ENCODE measurements at regions not wholly inside any gene's neighbourhood (a gene's known extent, or its start where the extent isn't known, plus 50 kb on each side); places are given as distances from the start of the nearest gene placed in this dataset.

DNA sequence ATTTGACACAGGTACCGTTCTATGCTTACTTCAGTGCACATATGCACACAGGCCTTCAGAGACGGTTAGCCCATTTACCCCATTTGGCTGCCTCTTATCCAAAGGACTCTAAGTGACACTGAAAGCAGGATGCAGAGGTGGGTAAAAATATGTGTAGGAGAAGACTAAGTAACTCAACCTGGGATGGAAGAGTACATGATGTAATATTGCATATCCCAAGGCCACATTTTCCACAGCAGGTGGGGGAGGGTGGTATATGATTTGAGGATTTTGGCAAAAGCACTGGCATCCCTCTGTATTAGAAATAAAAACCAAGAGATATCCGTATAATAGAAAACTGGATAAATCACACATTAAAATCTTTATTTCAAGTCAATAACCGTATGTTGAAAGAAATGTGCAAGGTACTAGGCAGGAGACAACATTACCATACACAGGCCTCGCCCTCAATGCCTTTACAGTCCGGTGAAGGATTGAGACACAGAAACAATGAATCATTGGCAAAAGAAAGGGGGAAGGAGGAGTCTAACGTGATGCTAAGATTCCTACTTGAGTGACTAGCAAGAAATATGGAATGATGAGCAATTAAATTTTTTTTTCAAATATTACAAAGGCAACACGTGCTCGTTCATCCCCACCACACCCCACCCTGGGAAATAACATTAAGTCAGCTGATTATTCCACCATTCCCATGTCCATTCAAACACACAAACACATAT is 161.0 kb upstream of the RASGEF1B start:
- no peak for TF ChIP-seq CTCF (IDR thresholded peaks at IDR 0.05; ENCODE audit: borderline replicate concordance, insufficient read depth, low read depth, low read length)
- H3K4me3 ChIP-seq (ENCODE audit: low read depth, low read length): no peak overlapping the region

DNA sequence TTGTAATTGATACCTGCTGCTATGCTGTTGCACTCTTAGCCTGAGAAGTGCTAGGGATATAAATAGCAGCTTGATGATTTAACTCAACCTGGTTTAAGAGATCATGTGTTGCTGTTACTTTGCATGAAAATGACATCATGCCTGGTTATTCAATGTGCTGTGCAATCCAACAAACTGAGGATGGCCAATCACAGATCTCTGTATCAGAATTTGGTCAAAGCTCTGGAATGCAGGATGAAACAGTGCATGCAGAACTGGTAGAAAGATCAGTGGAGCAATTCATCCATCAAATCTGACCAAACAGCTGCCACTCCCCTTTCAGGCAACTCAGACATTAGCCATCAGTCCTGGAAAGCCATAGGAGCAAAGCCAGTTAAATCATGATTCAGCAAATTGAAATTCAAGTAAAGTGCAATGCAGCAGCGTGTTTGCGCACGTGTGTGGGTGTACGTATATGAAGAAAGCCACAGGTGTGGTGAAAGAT is 160.3 kb upstream of the RASGEF1B start:
- no peak for TF ChIP-seq CTCF (IDR thresholded peaks at IDR 0.05; ENCODE audit: borderline replicate concordance, insufficient read depth, low read depth, low read length)

GRCh38 chr4:81629366-81629765 is 157.7 kb upstream of the RASGEF1B start:
- H3K4me3 ChIP-seq (ENCODE audit: low read depth, low read length): no peak overlapping the region
- no peak for TF ChIP-seq CTCF (IDR thresholded peaks at IDR 0.05; ENCODE audit: borderline replicate concordance, insufficient read depth, low read depth, low read length)

More for the DNA sequence above, 160.3 kb upstream of the RASGEF1B start:
- no peak overlapping the region for H3K4me3 ChIP-seq (ENCODE audit: low read depth, low read length)

GRCh38 chr4:81628489-81628888 is 156.8 kb upstream of the RASGEF1B start:
- H3K4me3 ChIP-seq (ENCODE audit: low read depth, low read length): no peak overlapping the region
- no peak for TF ChIP-seq CTCF (IDR thresholded peaks at IDR 0.05; ENCODE audit: borderline replicate concordance, insufficient read depth, low read depth, low read length)

DNA sequence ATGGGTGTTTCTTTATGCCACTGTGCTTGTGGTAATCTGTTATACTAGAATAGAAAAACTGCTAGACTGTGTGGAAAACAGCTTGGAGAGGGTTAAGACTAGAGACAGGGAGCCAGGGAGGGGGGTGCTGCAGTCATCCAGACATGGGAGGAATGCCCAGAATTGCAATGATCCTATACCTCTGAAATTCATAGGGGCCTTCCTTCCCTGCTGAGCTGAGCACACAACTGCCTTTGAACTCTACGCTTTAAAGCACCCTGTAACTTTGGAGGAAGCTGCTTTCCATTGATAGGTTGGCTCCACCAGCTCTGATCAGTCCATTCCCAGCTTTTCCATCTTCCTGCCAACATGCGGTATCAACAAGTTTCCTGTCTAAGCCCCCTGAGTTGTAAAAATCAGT is 155.9 kb upstream of the RASGEF1B start:
- no peak overlapping the region for H3K4me3 ChIP-seq (ENCODE audit: low read depth, low read length)
- no peak for TF ChIP-seq CTCF (IDR thresholded peaks at IDR 0.05; ENCODE audit: borderline replicate concordance, insufficient read depth, low read depth, low read length)

GRCh38 chr4:81626851-81627250 is 155.1 kb upstream of the RASGEF1B start:
- no peak overlapping the region for H3K4me3 ChIP-seq (ENCODE audit: low read depth, low read length)
- no peak for TF ChIP-seq CTCF (IDR thresholded peaks at IDR 0.05; ENCODE audit: borderline replicate concordance, insufficient read depth, low read depth, low read length)
